GM21423 (cell line): ENCODE measurements at regions not wholly inside any gene's neighbourhood (a gene's known extent, or its start where the extent isn't known, plus 50 kb on each side); places are given as distances from the start of the nearest gene placed in this dataset.
"Not testable (repeated sequence)": the region's sequence is repeated elsewhere in the genome, so short reads cannot be mapped to it uniquely, and the experiment has no call there.

ENCODE experiments used
- ATAC-seq: cut with Tn5 transposase; IDR thresholded peaks from one replicate; pipeline ENCODE4 v1.9.1; 2021; ENCODE audit warnings: mild to moderate bottlenecking, moderate library complexity; ENCODE audit not compliant: unreplicated experiment

- not testable (repeated sequence) for ATAC-seq
These were observed 77.9 kb downstream of the NR4A2 start for GRCh38 chr2:156254637-156255067.

- ATAC-seq: no peak
These were observed 78.8 kb downstream of the NR4A2 start for GRCh38 chr2:156253765-156254164.

GRCh38 chr2:156242874-156243273, 89.6 kb downstream of the NR4A2 start:
- ATAC-seq: no peak

- no peak for ATAC-seq
These were observed 95.0 kb downstream of the NR4A2 start for GRCh38 chr2:156237558-156237957.

- ATAC-seq: no peak
These were observed 102.7 kb downstream of the NR4A2 start for GRCh38 chr2:156229724-156230362.

GRCh38 chr2:156223328-156223727, 109.2 kb downstream of the NR4A2 start:
- ATAC-seq: not testable (repeated sequence)

- no peak for ATAC-seq
These were observed 110.8 kb downstream of the NR4A2 start for GRCh38 chr2:156221703-156222102.

- no peak for ATAC-seq
These were observed 112.9 kb downstream of the NR4A2 start for GRCh38 chr2:156219491-156220100.

GRCh38 chr2:156215656-156216055, 116.9 kb downstream of the NR4A2 start:
- no peak for ATAC-seq

- no peak for ATAC-seq
These were observed 121.2 kb downstream of the NR4A2 start for GRCh38 chr2:156211318-156211717.

GRCh38 chr2:156206355-156206754, 126.2 kb downstream of the NR4A2 start:
- ATAC-seq: no peak

- no peak for ATAC-seq
These were observed 132.9 kb downstream of the NR4A2 start for GRCh38 chr2:156199588-156199987.

- no peak for ATAC-seq
These were observed 136.5 kb downstream of the NR4A2 start for GRCh38 chr2:156196031-156196430.

GRCh38 chr2:156192468-156192867, 140.1 kb downstream of the NR4A2 start:
- peak; percentile 82 for ATAC-seq

- no peak for ATAC-seq
These were observed 141.0 kb downstream of the NR4A2 start for GRCh38 chr2:156191527-156191926.

GRCh38 chr2:156190517-156190916, 142.0 kb downstream of the NR4A2 start:
- no peak for ATAC-seq

- ATAC-seq: no peak
These were observed 142.9 kb downstream of the NR4A2 start for GRCh38 chr2:156189584-156189983.

- no peak for ATAC-seq
These were observed 143.4 kb downstream of the NR4A2 start for GRCh38 chr2:156189143-156189542.

- no peak for ATAC-seq
These were observed 150.4 kb downstream of the NR4A2 start for GRCh38 chr2:156182132-156182531.

GRCh38 chr2:156181208-156181607, 151.3 kb downstream of the NR4A2 start:
- no peak for ATAC-seq

- no peak for ATAC-seq
These were observed 154.9 kb downstream of the NR4A2 start for GRCh38 chr2:156177654-156178053.

GRCh38 chr2:156175946-156176345, 156.6 kb downstream of the NR4A2 start:
- no peak for ATAC-seq

GRCh38 chr2:156170929-156171328, 161.6 kb downstream of the NR4A2 start:
- no peak for ATAC-seq
